HG03432 (cell line): ENCODE measurements at regions not wholly inside any gene's neighbourhood (a gene's known extent, or its start where the extent isn't known, plus 50 kb on each side); places are given as distances from the start of the nearest gene placed in this dataset.
A peak's percentile ranks its signal among the peaks of the same experiment; 100 is the strongest.
"Not testable (repeated sequence)": the region's sequence is repeated elsewhere in the genome, so short reads cannot be mapped to it uniquely, and the experiment has no call there.

Experiments
- ATAC-seq: cut with Tn5 transposase; IDR thresholded peaks from one replicate; pipeline ENCODE4 v1.9.1; 2021; ENCODE audit warnings: mild to moderate bottlenecking, moderate library complexity; ENCODE audit not compliant: unreplicated experiment

GRCh38 chr12:4822572-4822971, 87.1 kb upstream of the KCNA1 start:
- no peak for ATAC-seq

GRCh38 chr12:4824380-4824779, 85.3 kb upstream of the KCNA1 start:
- ATAC-seq: no peak

DNA sequence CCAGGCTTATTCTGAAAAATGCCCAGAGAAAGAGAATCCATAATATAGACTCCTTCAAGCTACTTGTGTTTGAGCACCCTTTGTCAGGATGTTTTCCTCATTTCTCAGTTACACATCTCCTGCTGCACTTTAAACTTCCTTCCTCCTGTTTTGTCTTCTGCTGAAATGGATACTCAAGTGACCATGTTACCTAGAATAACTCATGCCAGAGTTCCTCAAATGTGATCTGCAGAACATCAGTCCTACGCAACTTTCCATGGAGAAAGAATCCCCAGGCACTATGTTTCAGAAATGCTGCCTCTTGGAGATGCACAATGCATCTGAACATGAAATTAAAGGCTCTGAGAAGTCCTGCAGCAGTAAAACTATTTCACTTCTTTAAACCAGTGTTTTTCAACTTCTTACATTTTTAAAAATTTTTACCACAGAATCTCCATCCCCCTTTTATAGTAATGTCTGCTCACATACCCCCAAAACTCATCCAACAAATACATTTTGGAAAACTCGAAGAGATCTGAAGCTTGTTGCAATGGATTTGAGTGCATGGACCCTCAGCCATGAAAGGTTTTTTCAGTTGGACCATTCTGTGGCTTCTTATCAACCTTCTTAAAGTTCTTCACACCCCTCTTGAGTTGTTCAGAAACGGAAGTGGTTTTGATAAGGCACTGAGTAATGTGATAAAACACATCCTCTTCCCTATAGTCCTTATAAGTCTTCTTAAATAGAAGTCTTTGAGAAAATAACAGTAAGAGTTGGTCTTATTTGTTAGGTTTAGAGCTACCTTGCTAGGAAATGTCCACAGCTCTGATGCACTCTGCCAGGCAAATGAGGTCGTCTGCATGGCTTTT, 84.5 kb upstream of the KCNA1 start:
- no peak for ATAC-seq

DNA sequence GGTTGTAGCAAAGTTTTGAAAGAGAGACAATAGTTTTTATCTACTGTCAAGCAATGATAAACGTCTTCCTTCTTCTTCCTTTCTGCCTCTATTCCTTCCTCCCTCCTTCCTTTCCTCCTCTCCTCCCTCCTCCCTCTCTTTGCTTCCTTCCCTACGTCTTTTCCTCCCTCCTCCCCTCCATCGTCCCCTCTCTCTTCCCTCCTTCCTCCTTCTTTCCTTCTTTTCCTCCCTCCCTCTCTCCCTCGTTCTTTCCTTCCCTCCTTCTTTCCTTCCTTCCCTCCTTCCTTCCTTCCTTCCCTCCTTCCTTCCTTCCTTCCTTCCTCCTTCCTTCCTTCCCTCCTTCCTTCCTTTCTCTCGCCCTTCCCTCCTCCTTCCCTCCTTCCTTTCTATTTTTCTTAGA, 82.8 kb upstream of the KCNA1 start:
- ATAC-seq: no peak

DNA sequence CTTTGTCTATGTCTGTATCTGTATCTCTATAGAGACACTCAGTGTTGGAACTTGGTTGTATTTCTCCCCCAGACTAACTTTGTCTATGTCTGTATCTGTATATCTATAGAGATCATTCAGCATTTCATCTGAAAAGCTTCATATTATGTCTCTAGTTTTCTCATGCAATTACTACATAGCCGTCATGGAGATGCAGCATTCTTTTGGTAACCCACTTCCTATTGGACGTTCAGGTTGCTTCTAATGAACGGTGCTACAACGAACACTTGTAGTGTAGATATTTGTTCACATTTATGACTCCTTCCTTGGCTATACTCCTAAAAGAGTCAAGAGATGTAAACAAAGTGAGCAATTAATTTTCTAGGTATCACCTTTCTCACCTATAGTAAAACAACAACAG, 81.5 kb upstream of the KCNA1 start:
- ATAC-seq: no peak

DNA sequence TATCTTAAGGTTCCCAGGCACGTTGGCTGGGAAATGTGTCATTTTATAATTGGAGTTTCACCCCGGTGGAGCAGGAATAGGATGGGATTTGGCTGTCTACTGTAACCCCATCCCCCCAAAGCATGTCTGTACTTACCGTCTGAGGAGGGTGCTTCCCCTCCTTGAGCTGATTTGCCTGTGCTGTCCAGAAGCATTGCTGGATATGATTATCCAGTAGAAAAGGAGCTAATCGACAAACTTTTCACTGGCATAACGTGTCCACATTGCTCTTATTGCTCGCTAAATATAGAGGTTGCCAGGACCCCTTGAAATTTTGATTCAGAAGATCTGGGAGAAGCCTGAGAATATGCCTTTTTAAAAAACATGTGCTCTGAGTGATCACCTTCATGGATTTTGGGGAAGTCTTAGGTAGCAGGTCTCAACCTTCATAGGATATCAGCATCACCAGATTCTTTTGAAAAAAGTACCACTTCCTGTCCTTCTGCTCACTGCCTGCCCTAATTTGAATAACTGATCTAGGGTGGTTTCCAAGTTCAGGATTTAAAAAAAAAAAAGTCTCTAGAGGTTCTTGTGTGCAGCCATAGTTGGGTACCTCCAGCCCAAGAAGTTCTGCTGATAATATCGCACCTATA, 80.4 kb upstream of the KCNA1 start:
- ATAC-seq: peak; percentile 83

GRCh38 chr12:4829793-4830162, 79.9 kb upstream of the KCNA1 start:
- peak; percentile 20 for ATAC-seq

DNA sequence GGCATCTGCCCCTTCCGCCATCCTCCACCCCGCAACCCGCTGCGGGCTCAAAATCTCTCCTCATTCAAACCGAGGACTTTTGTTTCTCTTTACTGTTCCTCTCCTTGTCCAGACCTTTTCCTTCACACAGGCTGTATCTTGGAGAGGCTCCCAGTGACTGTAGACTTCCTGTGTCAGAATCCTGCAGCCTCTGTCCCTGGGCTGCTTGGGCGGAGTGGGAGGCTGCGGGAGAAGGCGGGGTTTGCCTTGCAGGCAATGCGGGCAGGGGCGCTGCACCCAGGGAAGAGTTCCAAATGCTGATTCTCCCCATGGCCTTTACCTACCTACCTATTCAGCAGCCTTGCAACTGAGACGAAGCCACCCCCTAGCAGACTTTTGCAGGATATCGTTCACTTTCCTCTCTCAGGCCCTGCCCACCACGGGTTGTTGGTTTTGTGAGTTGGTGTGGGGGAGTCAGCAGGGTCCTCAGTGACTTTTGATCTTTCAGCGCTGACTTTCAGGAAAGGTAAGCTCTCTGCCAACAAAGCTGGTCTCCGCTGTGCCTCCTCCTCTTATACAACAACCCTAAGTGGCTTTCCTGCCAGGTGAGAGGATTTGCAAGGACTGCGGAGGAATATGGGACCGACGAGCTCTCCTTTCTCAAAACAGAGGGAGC, 79.0 kb upstream of the KCNA1 start:
- ATAC-seq: no peak

GRCh38 chr12:4833053-4833452, 76.7 kb upstream of the KCNA1 start:
- ATAC-seq: no peak

- ATAC-seq: no peak
Measured at GRCh38 chr12:4833524-4833923, 76.2 kb upstream of the KCNA1 start.

GRCh38 chr12:4842401-4842800, 67.3 kb upstream of the KCNA1 start:
- ATAC-seq: not testable (repeated sequence)

DNA sequence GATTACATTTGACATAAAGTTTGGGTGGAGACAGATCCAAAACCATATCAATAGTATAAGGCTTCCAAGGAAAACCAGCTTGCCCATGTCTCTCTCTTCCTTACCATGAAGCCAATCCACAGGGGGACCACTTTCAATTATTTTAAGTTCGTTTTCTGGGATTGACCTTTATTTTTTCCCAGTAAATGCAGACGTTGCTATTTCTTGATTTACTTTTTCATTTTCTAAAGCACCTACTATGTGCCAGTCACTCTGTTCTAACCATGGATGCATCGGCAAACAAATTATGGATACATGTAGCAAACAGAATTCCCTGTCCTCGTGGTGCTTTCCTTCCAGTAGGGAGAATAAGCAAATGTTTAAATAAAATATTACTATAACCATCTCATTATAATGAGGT, 65.8 kb upstream of the KCNA1 start:
- no peak for ATAC-seq

DNA sequence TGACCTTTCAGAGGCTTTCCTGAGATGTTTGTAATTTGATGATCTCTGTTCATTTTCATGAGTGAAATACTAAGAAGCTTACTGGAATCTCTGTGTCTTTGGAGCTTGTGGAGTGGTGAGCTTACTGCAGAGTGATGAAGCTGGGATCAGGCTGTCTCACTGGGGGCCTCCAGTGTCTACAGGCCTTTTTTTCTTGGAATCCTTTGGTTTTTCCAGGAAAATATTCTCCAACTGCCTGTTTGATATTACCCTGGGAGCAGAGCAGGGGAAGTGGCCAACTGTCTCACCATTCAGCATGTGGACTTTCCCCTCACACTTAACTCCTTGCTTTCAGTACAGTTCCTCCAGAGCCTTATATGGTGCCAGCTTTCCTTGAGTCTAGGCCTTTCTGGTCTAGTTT, 62.0 kb upstream of the KCNA1 start:
- no peak for ATAC-seq

DNA sequence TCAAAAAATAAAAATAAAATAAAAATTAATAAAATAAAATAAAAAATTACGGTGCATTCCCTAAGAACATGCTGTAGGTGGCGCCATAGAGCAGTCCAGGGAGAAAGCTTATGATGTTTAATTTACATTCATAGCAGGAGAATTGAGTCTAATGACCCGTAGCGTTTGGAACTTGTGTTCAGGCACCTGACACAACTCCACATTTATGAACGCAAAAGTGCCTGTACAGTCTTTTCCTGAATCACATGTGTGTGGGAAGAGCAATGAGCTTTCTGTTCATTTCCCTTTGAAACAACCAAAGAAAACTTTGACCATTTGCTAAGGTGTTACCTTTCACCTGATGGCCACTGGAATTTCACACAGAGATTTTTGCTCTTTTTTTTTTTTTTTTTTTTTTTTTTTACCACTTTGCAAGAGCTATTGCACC, 60.6 kb upstream of the KCNA1 start:
- ATAC-seq: no peak

GRCh38 chr12:4849795-4850345, 59.8 kb upstream of the KCNA1 start:
- ATAC-seq: no peak

GRCh38 chr12:4850857-4851380, 58.8 kb upstream of the KCNA1 start:
- ATAC-seq: no peak

GRCh38 chr12:4852308-4852707, 57.4 kb upstream of the KCNA1 start:
- no peak for ATAC-seq

GRCh38 chr12:4852911-4853310, 56.8 kb upstream of the KCNA1 start:
- ATAC-seq: no peak

GRCh38 chr12:4855121-4855924, 54.4 kb upstream of the KCNA1 start:
- ATAC-seq: no peak

DNA sequence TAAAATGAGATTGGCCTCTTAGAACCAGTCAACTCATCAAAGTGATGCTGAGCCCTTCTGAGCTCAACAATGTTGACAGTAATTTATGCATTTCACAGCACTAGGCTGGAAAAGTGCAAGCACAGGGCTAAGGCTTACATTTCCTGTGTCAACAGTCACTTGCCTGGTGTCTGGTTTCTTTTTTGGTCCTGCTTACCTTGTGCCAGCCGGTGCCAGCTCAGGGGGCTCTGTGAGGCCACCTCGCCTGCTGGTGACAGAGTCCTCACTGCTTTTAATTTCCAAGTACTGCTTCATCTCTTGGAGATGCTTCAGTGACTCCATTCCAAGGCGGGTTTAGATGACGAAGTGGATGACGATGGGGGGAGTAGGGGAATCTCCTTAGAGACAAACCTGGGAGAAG, 53.1 kb upstream of the KCNA1 start:
- ATAC-seq: no peak
